ENCODE measurements at regions not wholly inside any gene's neighbourhood (a gene's known extent, or its start where the extent isn't known, plus 50 kb on each side); places are given as distances from the start of the nearest gene placed in this dataset.
A peak's percentile ranks its signal among the peaks of the same experiment; 100 is the strongest.

GRCh38 chrX:104359124-104359523 is 104.4 kb upstream of the ESX1 start:
- no peak for TF ChIP-seq TAF1 (IDR thresholded peaks at IDR 0.05; ENCODE audit: low read depth)
- TF ChIP-seq SMC3 (conservative IDR thresholded peaks at IDR 0.05; ENCODE audit: poor library complexity), result no peak
- TF ChIP-seq POLR2AphosphoS5 (IDR thresholded peaks at IDR 0.05), result no peak
- no peak for TF ChIP-seq CTCF (IDR thresholded peaks at IDR 0.05; ENCODE audit: poor library complexity, severe bottlenecking)
- no peak for TF ChIP-seq REST (IDR thresholded peaks at IDR 0.05; ENCODE audit: borderline replicate concordance)
- TF ChIP-seq EZH2 (IDR thresholded peaks at IDR 0.05; ENCODE audit: borderline replicate concordance, insufficient read depth, low read length, poor library complexity, severe bottlenecking), result no peak
- peak; percentile 64 for TF ChIP-seq EP300 (conservative IDR thresholded peaks at IDR 0.05; ENCODE audit: poor library complexity, severe bottlenecking)
- no peak for TF ChIP-seq MXI1 (conservative IDR thresholded peaks at IDR 0.05; ENCODE audit: poor library complexity, severe bottlenecking)
